Brain microvascular endothelial cell (primary cell): ENCODE measurements at regions not wholly inside any gene's neighbourhood (a gene's known extent, or its start where the extent isn't known, plus 50 kb on each side); places are given as distances from the start of the nearest gene placed in this dataset.

ENCODE experiments used
- DNase-seq: peaks from one replicate; pipeline ENCODE4 v3.0.0-alpha.2; 2020
- H3K27ac ChIP-seq: fragments of 250-450 bp; sonication (Bioruptor Pico); 2 replicates; pipeline ENCODE4 v1.5.1; 2020; ENCODE audit warnings: mild to moderate bottlenecking, moderate library complexity
- H3K27me3 ChIP-seq: fragments of 250-450 bp; sonication (Bioruptor Pico); replicated peaks from 2 replicates; pipeline ENCODE4 v1.5.1; 2020; ENCODE audit warnings: mild to moderate bottlenecking
- H3K36me3 ChIP-seq: fragments of 250-450 bp; sonication (Bioruptor Pico); replicated peaks from 2 replicates; pipeline ENCODE4 v1.5.1; 2020; ENCODE audit warnings: mild to moderate bottlenecking
- H3K4me3 ChIP-seq: 2 replicates; pipeline ENCODE4 v1.5.1; 2011; ENCODE audit warnings: low read depth, mild to moderate bottlenecking, control low read depth, low read length, moderate library complexity
- in situ Hi-C: cut with HindIII; loops from 2 replicates; pipeline ENCODE4 v1.10.0; 2017; ENCODE audit warnings: low sequenced_read_pairs, low pct_ligation_motif_present
- TF ChIP-seq, protein P1 (sequence below): IDR thresholded peaks from 2 replicates; pipeline ENCODE4 v1.5.1; 2011; ENCODE audit warnings: low read depth, mild to moderate bottlenecking, moderate library complexity, low read length, control low read depth, inconsistent platforms; ENCODE audit errors: missing control alignments

DNA sequence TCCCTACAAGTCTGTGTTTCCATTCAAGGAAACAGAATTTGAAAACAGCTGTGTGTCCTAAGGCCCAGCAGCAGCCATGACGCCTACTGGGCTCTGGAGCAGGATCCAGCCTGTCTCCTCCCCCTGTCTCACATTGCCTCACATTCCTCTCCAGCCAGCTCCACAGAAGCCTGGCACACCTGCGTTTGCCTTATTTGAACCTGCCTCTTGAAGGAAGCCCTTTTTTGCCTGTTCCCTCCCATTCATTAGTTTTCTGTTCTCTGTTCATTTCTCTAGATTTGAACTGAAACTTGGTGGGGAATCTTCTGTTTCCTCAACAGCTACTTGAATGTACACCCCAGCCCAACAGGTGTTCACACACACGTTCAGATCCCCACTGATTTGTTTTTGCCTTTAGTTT, 890.5 kb downstream of the TUSC7 start:
- no peaks in the 10 kb centered on the region for H3K36me3 ChIP-seq
- H3K27ac ChIP-seq: no peak overlapping the region
- no peak overlapping the region for H3K4me3 ChIP-seq
- in situ Hi-C loops: no loop called here
- no peak for DNase-seq
- no peaks in the 10 kb centered on the region for H3K27me3 ChIP-seq
- TF ChIP-seq, protein P1, sequence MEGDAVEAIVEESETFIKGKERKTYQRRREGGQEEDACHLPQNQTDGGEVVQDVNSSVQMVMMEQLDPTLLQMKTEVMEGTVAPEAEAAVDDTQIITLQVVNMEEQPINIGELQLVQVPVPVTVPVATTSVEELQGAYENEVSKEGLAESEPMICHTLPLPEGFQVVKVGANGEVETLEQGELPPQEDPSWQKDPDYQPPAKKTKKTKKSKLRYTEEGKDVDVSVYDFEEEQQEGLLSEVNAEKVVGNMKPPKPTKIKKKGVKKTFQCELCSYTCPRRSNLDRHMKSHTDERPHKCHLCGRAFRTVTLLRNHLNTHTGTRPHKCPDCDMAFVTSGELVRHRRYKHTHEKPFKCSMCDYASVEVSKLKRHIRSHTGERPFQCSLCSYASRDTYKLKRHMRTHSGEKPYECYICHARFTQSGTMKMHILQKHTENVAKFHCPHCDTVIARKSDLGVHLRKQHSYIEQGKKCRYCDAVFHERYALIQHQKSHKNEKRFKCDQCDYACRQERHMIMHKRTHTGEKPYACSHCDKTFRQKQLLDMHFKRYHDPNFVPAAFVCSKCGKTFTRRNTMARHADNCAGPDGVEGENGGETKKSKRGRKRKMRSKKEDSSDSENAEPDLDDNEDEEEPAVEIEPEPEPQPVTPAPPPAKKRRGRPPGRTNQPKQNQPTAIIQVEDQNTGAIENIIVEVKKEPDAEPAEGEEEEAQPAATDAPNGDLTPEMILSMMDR: no peak

DNA sequence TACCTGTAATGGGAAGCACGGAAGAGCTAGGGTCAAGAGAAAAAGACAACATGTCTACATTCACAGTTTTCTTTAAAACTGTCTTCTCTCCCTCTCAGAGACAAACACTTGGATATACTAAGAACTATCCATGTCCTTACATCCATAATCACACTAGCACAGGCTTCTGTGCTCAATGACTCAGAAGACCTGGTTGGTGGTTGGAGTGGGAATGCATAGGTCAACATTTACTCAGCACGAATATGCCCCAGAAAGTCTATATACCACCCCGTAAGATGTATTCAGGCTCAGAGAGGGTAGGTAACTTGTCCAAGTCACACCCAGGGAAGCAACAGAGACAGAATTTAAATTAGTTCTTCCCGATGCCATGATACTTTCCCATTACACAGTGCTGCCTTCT, 891.1 kb downstream of the TUSC7 start:
- no peak for DNase-seq
- in situ Hi-C loops: no loop called here
- TF ChIP-seq, protein P1: no peak

DNA sequence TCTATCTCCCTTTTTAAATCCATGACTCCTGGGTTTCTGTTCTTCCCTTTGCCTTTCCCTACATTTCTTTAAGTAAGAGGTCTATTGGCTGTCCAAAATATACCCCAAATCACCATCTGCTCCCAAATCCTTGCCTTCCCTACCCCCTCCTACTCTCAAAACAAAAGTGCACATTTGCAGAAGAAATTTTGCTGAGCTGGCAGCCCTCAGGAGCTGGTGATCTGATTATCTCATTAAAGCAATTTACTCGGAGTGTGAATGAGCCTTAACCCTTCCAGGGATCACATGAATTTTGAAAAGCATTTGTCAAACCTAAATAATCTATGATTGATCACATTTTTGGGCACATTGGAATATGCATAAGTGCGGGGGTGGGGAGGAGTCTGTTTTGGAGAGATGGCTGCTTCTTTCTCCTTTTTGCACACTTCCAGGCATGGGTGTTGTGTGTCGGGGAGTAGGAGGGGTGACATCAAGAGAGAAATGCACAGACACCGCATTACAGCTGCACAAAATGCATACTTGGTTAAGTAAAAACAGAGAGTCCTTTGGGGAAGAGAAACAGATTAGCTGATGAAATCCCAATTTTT, 892.6 kb downstream of the TUSC7 start:
- Histone ChIP-seq H3K36me3 (no peaks in the 10 kb centered on the region), H3K27me3 (no peaks in the 10 kb centered on the region), H3K27ac (no peak overlapping the region), H3K4me3 (no peak overlapping the region)
- in situ Hi-C loops: no loop called here
- no peak for DNase-seq
- TF ChIP-seq, protein P1: no peak

More for the DNA sequence above, 891.1 kb downstream of the TUSC7 start:
- no peak overlapping the region for H3K4me3 ChIP-seq
- no peak overlapping the region for H3K27ac ChIP-seq
- no peaks in the 10 kb centered on the region for H3K27me3 ChIP-seq
- no peaks in the 10 kb centered on the region for H3K36me3 ChIP-seq

DNA sequence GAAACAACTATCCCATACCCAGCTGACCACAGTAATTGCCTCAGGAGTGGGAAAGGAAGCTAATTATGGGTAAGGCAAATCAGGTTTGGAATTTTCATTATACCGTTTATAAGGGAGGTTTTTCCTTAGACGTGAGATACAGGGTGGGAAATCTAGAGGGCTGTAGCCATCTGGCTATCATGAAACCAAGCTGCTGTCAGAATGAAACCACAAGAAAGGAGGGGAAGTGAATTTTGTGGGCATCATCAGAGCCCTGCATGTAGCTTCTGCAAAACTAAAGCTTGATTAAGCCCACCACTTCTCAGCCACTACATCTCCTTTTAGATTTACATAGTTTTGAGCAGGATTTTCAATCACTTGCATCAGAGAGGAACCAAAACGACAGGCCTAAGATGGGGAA, 893.5 kb downstream of the TUSC7 start:
- Histone ChIP-seq H3K4me3 (no peak overlapping the region), H3K27me3 (no peaks in the 10 kb centered on the region), H3K36me3 (no peaks in the 10 kb centered on the region), H3K27ac (no peak overlapping the region)
- TF ChIP-seq, protein P1: no peak
- DNase-seq: no peak
- in situ Hi-C loops: no loop called here

DNA sequence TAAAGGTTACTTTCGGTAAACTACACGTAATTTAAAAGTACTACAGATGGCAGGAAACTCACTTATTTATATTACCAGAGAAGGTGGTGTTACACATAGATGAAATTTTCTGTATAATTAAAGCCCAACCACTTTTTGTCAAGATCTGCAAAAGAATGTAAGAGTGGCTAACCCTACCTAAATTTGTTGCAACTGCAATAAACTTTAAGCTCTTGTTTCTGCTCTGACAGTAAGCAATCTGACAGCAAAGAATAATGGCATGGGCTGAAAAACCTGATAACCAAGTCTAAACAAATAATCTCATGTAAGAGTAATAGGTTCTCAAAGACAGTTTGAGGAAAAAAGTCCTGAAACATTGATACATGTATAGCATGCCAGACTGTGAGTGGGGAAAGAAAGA, 897.3 kb downstream of the TUSC7 start:
- no peak for DNase-seq
- no peak overlapping the region for H3K4me3 ChIP-seq
- no peaks in the 10 kb centered on the region for H3K27me3 ChIP-seq
- H3K36me3 ChIP-seq: no peaks in the 10 kb centered on the region
- in situ Hi-C loops: no loop called here
- no peak overlapping the region for H3K27ac ChIP-seq
- TF ChIP-seq, protein P1: no peak

DNA sequence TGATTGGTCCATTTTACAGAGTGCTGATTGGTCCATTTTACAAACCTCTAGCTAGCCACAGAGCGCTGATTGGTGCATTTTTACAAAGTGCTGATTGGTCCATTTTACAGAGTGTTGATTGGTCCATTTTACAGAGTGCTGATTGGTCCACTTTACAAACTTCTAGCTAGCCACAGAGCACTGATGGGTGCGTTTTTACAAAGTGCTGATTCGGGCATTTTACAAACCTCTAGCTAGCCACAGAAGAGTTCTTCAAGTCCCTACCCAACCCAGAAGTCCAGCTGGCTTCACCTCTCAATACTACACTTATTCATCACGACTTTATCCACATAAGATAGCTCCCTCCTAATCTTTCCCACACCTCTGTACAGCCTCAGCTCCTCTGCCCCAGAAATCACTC, 899.8 kb downstream of the TUSC7 start:
- in situ Hi-C loops: no loop called here
- TF ChIP-seq, protein P1: no peak
- no peak overlapping the region for H3K27ac ChIP-seq
- H3K4me3 ChIP-seq: no peak overlapping the region
- H3K36me3 ChIP-seq: no peaks in the 10 kb centered on the region
- no peak for DNase-seq
- no peaks in the 10 kb centered on the region for H3K27me3 ChIP-seq
